G401.6 (cell line): ENCODE measurements at regions not wholly inside any gene's neighbourhood (a gene's known extent, or its start where the extent isn't known, plus 50 kb on each side); places are given as distances from the start of the nearest gene placed in this dataset.

Experiments used
- FAIRE-seq: peaks from 2 replicates; lab custom pipeline; 2012; peaks lifted over from hg19 to GRCh38; lab: Jason Lieb, UNC

- FAIRE-seq: no peak
These were observed 200.3 kb upstream of the FAM83B start for GRCh38 chr6:54646069-54646950.

- no peak for FAIRE-seq
These were observed 199.5 kb upstream of the FAM83B start for GRCh38 chr6:54646951-54647664.

- no peak for FAIRE-seq
These were observed 192.2 kb upstream of the FAM83B start for GRCh38 chr6:54654381-54654780.

GRCh38 chr6:54655162-54655561 is 191.4 kb upstream of the FAM83B start:
- no peak for FAIRE-seq

DNA sequence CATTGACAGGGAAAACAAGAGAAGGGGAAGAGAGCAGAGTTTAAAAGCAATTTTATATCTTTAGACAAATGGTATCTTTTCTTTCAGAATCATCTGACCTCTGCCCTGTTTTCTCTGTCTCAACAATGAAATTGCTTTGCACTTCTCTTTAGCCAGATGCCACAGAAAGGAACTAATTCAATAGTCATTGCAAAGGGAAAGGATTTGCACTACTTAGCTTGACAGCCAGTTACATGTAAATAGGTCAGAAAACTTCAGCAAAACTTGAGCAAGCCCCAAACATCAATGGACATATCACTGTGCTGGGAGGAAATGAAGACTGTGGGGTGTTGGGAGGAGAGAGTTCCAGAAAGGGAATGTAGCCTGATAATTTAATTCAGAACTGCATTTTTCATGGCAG is 181.3 kb upstream of the FAM83B start:
- FAIRE-seq: no peak

- no peak for FAIRE-seq
These were observed 166.0 kb upstream of the FAM83B start for GRCh38 chr6:54680531-54680930.

DNA sequence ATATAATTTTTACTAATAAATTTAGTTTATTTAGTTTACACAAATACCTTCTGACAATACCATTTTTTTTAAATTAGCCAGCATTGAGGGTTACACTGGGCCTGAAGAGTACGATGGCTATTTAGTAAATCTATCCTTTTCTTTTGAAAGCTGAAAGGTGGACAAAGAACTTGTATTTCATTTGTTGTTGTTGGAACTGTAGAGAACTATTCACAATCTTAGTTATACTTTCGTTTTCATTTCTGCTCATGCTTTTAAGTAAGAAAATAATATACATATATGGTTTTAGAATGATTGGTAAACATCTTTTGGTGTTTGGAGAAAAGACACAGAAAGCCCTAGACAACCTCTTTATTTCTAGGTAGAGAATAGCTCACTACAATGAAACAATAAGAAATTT is 165.3 kb upstream of the FAM83B start:
- no peak for FAIRE-seq

- FAIRE-seq: no peak
These were observed 164.6 kb upstream of the FAM83B start for GRCh38 chr6:54681987-54682386.

DNA sequence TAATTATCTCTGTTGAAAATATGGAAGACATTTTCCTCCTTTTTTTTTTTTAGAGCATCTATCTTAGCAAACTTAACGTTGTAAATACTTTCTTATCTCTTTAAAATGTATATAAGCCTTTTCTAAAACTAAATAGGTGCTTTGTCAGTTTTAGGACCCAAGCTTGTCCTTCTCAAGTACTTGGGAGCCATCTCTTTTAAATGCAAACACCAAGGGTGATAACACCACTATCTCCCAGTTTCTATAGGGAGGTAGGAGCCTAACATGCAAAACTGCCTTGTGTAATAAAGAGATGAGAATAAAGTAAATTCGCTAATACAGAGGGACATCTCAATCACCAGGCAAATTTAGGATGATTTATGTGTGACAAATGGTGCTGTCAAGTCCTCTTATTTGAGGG is 157.0 kb upstream of the FAM83B start:
- FAIRE-seq: no peak

GRCh38 chr6:54690596-54690995 is 156.0 kb upstream of the FAM83B start:
- no peak for FAIRE-seq

DNA sequence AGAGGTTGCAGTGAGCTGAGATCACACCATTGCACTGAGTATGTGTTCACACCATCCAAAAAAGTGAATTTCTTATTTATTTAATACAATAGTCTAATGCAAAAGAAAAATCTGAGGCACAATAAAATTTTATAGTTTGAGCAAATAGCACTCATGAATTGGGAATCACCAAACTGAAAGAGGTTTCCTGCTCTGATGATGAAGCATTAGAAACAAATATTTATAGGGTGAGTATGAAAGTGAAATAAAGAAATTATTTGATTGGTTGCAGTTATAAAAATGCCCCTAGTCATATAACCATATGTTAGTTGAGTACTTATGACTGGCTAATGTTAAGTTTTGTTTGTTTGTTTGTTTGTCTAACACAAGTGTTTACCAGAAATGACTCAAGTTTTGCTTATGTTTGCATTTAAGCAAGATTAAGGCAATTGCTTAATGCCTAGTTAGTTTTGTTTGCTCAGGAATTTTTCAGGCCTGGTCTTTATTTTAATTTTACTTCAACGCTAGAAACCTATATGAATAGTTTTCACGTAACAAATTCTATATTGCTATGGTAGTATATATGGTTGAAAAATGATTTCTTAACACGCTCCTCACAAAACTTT is 151.5 kb upstream of the FAM83B start:
- FAIRE-seq: no peak

DNA sequence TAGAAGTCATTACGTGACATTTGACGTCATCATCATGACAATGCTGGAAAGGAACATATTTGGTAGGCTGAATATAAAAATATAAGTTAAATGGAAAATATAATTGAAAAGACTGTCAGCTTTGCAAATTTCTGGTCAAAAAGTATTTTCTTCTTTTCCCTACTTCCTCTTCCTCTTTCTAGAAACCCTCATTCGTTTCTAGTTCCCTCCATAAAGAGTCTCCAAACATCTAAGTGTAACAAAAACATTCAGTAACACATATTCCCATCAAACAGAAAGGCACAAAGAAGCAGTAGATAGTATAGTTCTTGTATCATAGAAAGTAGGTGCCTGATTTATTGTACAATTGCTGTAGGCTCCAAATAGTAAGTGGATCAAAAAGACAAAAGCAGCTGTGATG is 150.8 kb upstream of the FAM83B start:
- no peak for FAIRE-seq

DNA sequence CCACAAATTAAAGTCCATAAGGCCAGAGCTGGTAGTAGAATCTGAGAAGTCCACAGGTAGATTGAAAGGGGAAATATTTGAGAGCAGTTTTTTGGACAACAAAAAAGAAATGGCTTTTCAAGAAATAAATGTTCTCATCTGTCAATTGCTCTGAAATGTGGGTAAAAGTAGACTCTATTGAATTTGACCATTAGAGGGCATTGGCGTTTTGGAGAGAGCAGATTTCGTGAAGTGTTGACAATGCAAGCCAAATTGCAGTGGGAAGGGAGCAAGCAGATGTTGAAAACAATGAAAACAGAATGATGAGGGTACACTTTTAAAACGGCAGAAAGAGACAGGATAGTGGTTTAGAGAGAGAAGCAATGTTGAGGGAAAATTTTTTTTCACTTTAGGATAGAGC is 149.1 kb upstream of the FAM83B start:
- FAIRE-seq: no peak

GRCh38 chr6:54698974-54699373 is 147.6 kb upstream of the FAM83B start:
- no peak for FAIRE-seq

DNA sequence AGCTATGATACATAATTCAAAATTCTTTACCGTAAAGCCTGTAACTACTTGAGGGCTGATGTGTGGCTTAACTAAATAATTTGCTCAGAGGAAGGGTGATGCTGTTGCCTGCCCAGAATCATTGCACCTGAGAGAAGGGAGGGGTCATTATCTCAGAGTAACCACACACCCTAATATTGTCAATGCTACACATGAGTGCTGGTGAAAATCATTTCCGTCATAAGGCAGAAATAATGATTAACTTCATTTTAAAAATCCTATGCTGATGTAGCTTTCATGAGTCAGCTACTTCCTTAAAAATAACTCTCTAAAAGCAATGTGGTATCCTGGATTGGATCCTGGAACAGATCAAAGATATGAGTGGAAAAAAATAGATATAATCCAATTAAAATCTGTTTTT is 146.4 kb upstream of the FAM83B start:
- no peak for FAIRE-seq

DNA sequence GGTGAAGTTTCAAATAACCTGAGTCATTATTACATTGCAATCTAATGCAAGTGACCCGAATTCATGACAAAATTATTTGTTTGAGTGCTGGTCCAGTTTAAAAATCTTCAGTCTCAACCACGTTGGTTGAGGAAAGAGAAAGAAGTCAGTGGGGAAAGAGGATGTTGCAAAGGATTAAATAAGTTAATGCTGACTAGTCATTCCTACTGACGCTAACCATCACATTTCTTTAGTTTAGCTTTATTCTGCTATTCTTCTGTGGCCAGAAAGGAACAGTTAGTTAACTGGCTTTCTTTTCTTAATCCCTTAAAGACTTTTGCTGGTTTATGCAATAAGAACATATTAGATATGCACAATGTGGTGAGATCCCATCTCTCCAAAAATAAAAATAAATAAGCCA is 143.8 kb upstream of the FAM83B start:
- FAIRE-seq: no peak

- no peak for FAIRE-seq
These were observed 140.2 kb upstream of the FAM83B start for GRCh38 chr6:54706391-54706790.

DNA sequence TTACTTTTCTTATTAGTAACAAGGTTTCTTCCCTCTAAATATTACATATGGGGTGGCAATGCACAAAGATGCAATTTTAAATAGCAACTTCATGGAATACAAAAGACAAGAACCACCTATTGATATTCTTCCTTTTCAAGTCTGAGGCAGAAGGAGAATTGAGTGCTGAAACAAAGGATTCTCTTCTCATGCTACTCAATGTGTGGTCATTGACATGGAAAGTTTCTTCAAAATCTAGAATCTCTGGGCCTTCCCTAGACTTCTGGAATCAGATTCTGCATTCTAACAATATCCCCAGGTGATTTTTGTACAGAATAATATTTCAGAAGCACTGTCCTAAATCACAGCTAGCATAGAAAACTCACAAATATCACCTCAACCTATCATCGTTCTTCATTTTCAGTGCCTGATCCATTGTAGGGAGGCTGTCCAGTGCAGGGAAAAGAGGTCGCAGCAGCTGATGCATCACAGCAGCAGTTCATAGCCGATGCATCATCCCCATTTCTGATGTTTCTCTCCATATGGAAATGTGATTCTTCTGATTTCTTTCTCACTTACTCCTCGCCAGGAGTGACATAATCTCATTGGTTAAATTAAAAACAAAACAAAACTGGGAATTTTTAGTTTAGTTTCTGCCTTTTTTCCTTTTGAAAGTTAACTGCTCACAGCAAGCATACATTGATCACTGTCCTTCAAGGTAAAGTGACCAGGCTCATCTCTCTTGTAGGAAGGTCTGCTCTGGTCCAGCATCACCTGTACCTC is 139.5 kb upstream of the FAM83B start:
- FAIRE-seq: no peak

DNA sequence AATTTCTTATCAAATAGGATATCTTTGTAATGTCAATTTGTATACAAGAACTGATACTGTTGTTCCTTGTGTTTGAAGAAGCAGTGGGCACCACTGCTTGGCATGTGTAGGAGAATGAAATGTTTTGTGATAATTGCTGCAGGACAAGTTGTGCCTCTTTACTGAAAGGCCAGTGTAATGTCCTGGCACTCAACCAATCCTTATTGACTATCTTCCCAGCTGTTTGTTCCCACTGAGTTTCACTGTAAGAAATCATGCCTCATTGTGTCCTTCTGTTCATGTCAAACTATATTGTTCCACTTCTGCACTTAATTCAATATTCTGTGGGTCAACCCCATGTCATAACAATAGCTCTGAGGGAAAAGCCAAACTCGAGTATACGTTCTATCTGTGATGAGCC is 136.1 kb upstream of the FAM83B start:
- FAIRE-seq: no peak

DNA sequence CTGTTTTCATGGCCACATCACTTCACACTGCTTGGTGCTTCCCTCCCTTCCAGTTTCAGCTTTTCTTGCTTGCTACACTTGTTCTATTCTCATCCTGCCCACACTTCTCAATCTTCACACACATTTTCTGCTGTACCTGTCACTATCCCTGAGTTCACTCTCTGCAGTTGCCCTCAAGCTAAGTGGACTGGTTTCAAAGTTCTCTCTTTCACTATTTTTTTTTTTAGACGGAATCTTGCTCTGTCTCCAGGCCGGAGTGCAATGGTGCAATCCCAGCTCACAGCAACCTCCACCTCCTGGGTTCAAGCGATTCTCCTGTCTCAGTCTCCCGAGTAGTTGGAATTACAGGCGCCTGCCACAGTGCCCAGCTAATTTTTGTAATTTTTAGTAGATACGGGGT is 130.6 kb upstream of the FAM83B start:
- no peak for FAIRE-seq

DNA sequence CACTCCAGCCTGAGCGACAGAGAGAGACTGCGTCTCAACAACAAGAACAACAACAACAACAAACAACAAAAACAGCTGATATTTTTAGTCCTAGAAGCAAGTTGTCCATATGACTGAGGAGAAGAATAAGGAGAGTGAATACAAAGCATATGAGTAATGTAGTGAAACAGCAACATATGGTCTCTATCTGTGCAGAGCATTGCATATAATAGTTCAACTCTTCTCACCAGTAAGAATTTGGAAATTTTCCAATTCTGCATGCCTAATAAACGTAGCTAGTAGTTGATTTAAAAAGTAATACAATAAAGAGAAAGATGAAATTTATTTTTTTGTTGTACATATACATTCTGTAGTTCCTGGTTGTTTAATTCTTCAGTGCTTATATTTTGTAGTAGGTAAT is 129.7 kb upstream of the FAM83B start:
- FAIRE-seq: no peak

DNA sequence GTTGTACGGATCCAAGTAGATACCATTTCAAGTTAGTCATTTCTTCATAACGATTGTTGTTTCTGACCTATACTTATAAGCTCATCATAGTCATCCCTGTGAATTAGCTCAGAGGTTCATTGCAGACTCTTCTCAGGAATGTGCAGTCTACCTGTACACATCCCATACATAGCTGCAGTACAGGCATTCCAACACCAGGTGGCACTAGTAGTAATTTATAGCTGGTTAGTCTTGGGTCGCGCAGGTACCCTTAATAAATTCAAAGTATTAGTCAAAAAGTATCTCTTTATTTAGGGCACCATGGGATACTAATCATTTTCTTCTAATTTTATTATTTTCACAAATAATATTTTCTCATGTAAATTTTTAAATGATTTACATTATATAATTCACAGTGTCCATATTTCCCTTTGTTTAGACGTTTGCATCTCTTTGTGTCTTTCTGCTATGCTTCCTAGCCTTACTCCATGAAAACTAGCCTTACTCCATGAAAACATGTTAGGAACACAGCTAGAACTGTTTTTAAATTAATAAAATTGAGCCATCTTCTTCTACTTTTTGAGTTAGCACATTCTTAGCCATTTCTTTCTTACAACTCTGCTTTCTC is 128.6 kb upstream of the FAM83B start:
- peak; percentile 87 for FAIRE-seq
